HCT116 (cell line): ENCODE measurements at regions not wholly inside any gene's neighbourhood (a gene's known extent, or its start where the extent isn't known, plus 50 kb on each side); places are given as distances from the start of the nearest gene placed in this dataset.

Experiments
- ATAC-seq: fragments of 200-7000 bp; cut with Tn5 transposase; 2 replicates; pipeline ENCODE4 v1.9.1; 2020; ENCODE audit warnings: mild to moderate bottlenecking, moderate library complexity
- BruUV-seq: library from RNA; stranded (reverse); fragments of 400-500 nt; replicated peaks from 2 replicates; lab custom pipeline; 2021; lab: Mats Ljungman, UMichigan
- CTCF ChIA-PET: fragments of 300-600 bp; sonication (Branson Sonifier 250); formaldehyde crosslinking; loops from one replicate; lab custom pipeline; 2021; ENCODE audit warnings: antibody characterized with exemption; lab: Charles Lee
- POLR2A ChIA-PET: fragments of 300-600, 350-600 bp; sonication (Branson Sonifier 250); formaldehyde crosslinking; loops from one replicate; lab custom pipeline; 2021; ENCODE audit warnings: antibody characterized with exemption; lab: Charles Lee
- RAD21 ChIA-PET, 2 experiments: fragments of 300-600 bp; sonication (Branson Sonifier 250); formaldehyde crosslinking; loops; one replicate each; lab custom pipeline; 2023; ENCODE audit warnings: low total read pairs in 2 of 2; ENCODE audit not compliant: uncharacterized antibody in 2 of 2, unreplicated experiment in 2 of 2, low non-redundant PET in 1 of 2; lab: Charles Lee
- DNase-seq: peaks from one replicate; pipeline ENCODE4 v3.0.0-alpha.2; 2010; ENCODE audit warnings: low read depth, low spot score
- H2AFZ ChIP-seq: fragments of 200-600 bp; shearing (Covaris generic), sonication (generic); 2 replicates; pipeline ENCODE4 v1.6.1; 2017; ENCODE audit warnings: low read depth, mixed run types, mixed read lengths, antibody characterized with exemption, low read length; ENCODE audit not compliant: poor library complexity, severe bottlenecking
- H3K27ac ChIP-seq: 2 replicates; pipeline ENCODE4 v1.5.1; 2012; ENCODE audit warnings: low read depth, low read length
- H3K27me3 ChIP-seq: fragments of 200-600 bp; sonication (generic); 2 replicates; pipeline ENCODE4 v1.6.1; 2016; ENCODE audit warnings: mixed run types, low read length, mixed read lengths; ENCODE audit not compliant: insufficient read depth
- H3K36me3 ChIP-seq, 2 experiments: fragments of 200-500 bp in 1 of 2; fragments of 200-600 bp in 1 of 2; sonication (Bioruptor generic) in 1 of 2; sonication (generic) in 1 of 2; 2 replicates each; pipeline versions ENCODE4 v1.5.1 to v1.6.1; 2014 to 2016; ENCODE audit warnings: low read length in 2 of 2, inconsistent platforms in 1 of 2, mixed read lengths in 1 of 2, mixed run types in 1 of 2; ENCODE audit not compliant: insufficient read depth in 2 of 2, control insufficient read depth in 1 of 2
- H3K4me1 ChIP-seq, 2 experiments: fragments of 200-600 bp in 1 of 2; sonication (generic) in 1 of 2; 2 replicates each; pipeline versions ENCODE4 v1.5.1 to v1.6.1; 2012 to 2017; ENCODE audit warnings: low read length in 2 of 2, inconsistent platforms in 1 of 2, mild to moderate bottlenecking in 1 of 2, mixed read lengths in 1 of 2, mixed run types in 1 of 2, moderate library complexity in 1 of 2; ENCODE audit not compliant: insufficient read depth in 2 of 2, control insufficient read depth in 1 of 2
- H3K4me2 ChIP-seq: fragments of 200-600 bp; sonication (generic); 2 replicates; pipeline ENCODE4 v1.6.1; 2017; ENCODE audit warnings: mixed run types, low read length, mixed read lengths
- H3K4me3 ChIP-seq, 2 experiments: fragments of 200-600 bp in 1 of 2; sonication (generic) in 1 of 2; replicated peaks in 1 of 2; 2 replicates each; pipeline ENCODE4 v1.5.1; 2011 to 2016; ENCODE audit warnings: low read length in 2 of 2, control low read depth in 1 of 2, low read depth in 1 of 2, mild to moderate bottlenecking in 1 of 2, mixed read lengths in 1 of 2, mixed run types in 1 of 2
- H3K79me2 ChIP-seq: fragments of 200-600 bp; sonication (generic); 2 replicates; pipeline ENCODE4 v1.6.1; 2017; ENCODE audit warnings: mild to moderate bottlenecking, mixed run types, low read length, moderate library complexity, mixed read lengths; ENCODE audit not compliant: insufficient read depth
- H3K9ac ChIP-seq: fragments of 200-600 bp; sonication (generic); 2 replicates; pipeline ENCODE4 v1.6.1; 2016; ENCODE audit warnings: low read length, mixed read lengths
- H3K9me2 ChIP-seq: fragments of 200-600 bp; sonication (generic), shearing (Covaris generic); 2 replicates; pipeline ENCODE4 v1.6.1; 2017; ENCODE audit warnings: mixed run types, mild to moderate bottlenecking, moderate library complexity; ENCODE audit not compliant: insufficient read depth
- H3K9me3 ChIP-seq, 2 experiments: fragments of 200-500 bp in 1 of 2; fragments of 200-600 bp in 1 of 2; sonication (Bioruptor generic) in 1 of 2; sonication (generic) in 1 of 2; 2 replicates each; pipeline ENCODE4 v1.6.1; 2014 to 2017; ENCODE audit warnings: low read length in 2 of 2, mixed read lengths in 2 of 2, inconsistent platforms in 1 of 2, low read depth in 1 of 2, mild to moderate bottlenecking in 1 of 2, mixed run types in 1 of 2, moderate library complexity in 1 of 2; ENCODE audit not compliant: control insufficient read depth in 1 of 2, insufficient read depth in 1 of 2
- H4K20me1 ChIP-seq: fragments of 200-600 bp; sonication (generic), shearing (Covaris generic); 2 replicates; pipeline ENCODE4 v1.6.1; 2017; ENCODE audit warnings: mixed run types, mild to moderate bottlenecking, moderate library complexity; ENCODE audit not compliant: insufficient read depth
- CEBPB ChIP-seq: IDR thresholded peaks from 2 replicates; pipeline ENCODE4 v1.6.1; 2012; ENCODE audit warnings: low read depth
- ELF1 ChIP-seq: IDR thresholded peaks from 2 replicates; pipeline ENCODE4 v1.6.1; 2012; ENCODE audit warnings: low read depth, borderline replicate concordance
- FOSL1 ChIP-seq: IDR thresholded peaks from 2 replicates; pipeline ENCODE4 v1.6.1; 2012; ENCODE audit warnings: low read depth
- JUND ChIP-seq: IDR thresholded peaks from 2 replicates; pipeline ENCODE4 v1.6.1; 2012
- MAX ChIP-seq: IDR thresholded peaks from 2 replicates; pipeline ENCODE4 v1.6.1; 2012
- SIN3A ChIP-seq: IDR thresholded peaks from 2 replicates; pipeline ENCODE4 v1.6.1; 2012; ENCODE audit warnings: low read depth
- TCF7L2 ChIP-seq: IDR thresholded peaks from 2 replicates; pipeline ENCODE4 v1.7.0; 2011; ENCODE audit warnings: borderline replicate concordance, inconsistent platforms; ENCODE audit not compliant: insufficient read depth, insufficient read length; ENCODE audit errors: extremely low read depth
- YY1 ChIP-seq: IDR thresholded peaks from 2 replicates; pipeline ENCODE4 v1.6.1; 2011; ENCODE audit warnings: low read length, low read depth, moderate library complexity, mild to moderate bottlenecking; ENCODE audit not compliant: insufficient replicate concordance; ENCODE audit errors: extremely low read depth
- ZBTB33 ChIP-seq: IDR thresholded peaks from 2 replicates; pipeline ENCODE4 v1.6.1; 2011; ENCODE audit warnings: mild to moderate bottlenecking, low read length, moderate library complexity; ENCODE audit not compliant: insufficient replicate concordance; ENCODE audit errors: extremely low read depth
- intact Hi-C: fragments of 100-400 bp; cut with micrococcal nuclease; formaldehyde crosslinking; loops from 2 replicates; pipeline ENCODE4 v1.10.0; 2022

GRCh38 chr5:28216939-28217360, 1178.6 kb upstream of the CDH9 start:
- no peaks in the 10 kb centered on the region for H3K9me2 ChIP-seq
- no peaks in the 10 kb centered on the region for H3K79me2 ChIP-seq
- no peak overlapping the region for H2AFZ ChIP-seq
- H3K4me1 ChIP-seq, result no peaks in the 10 kb centered on the region
- no peak overlapping the region for H3K9ac ChIP-seq
- no peaks in the 10 kb centered on the region for H4K20me1 ChIP-seq
- DNase-seq (no peak), ATAC-seq (no peak)
- H3K4me3 ChIP-seq, result no peak overlapping the region
- ChIA-PET POLR2A (no interaction called here), RAD21 (no interaction called here), CTCF (no interaction called here)
- TF ChIP-seq TCF7L2 (no peak), JUND (no peak), ELF1 (no peak), ZBTB33 (no peak), FOSL1 (no peak), YY1 (no peak), SIN3A (no peak), CEBPB (no peak)
- intact Hi-C loops, result no loop called here
- BruUV-seq, result no TSS peak
- H3K36me3 ChIP-seq, result no peaks in the 10 kb centered on the region
- no peak overlapping the region for H3K27ac ChIP-seq
- H3K4me2 ChIP-seq, result no peak overlapping the region
- H3K27me3 ChIP-seq, result no peaks in the 10 kb centered on the region
- H3K9me3 ChIP-seq, result peaks cover 3 to 21% of the 10 kb centered on the region in 2 experiments; a peak in 3 of 4 replicates

- no peak overlapping the region for H3K9ac ChIP-seq
- no peak overlapping the region for H3K27ac ChIP-seq
- no peaks in the 10 kb centered on the region for H3K9me2 ChIP-seq
- no peak overlapping the region for H2AFZ ChIP-seq
- H3K4me2 ChIP-seq, result no peak overlapping the region
- no peaks in the 10 kb centered on the region for H3K27me3 ChIP-seq
- no peak overlapping the region for H3K4me3 ChIP-seq
- no peaks in the 10 kb centered on the region for H3K79me2 ChIP-seq
- H4K20me1 ChIP-seq, result no peaks in the 10 kb centered on the region
- CTCF ChIA-PET, result no interaction called here
- H3K9me3 ChIP-seq, result peaks cover 3 to 21% of the 10 kb centered on the region in 2 experiments; a peak in 3 of 4 replicates
- intact Hi-C loops, result no loop called here
- POLR2A ChIA-PET, result no interaction called here
- TF ChIP-seq MAX (no peak), SIN3A (no peak), TCF7L2 (no peak), CEBPB (no peak), ELF1 (no peak)
- RAD21 ChIA-PET, result no interaction called here
- no TSS peak for BruUV-seq
- DNase-seq (no peak), ATAC-seq (no peak)
- no peaks in the 10 kb centered on the region for H3K36me3 ChIP-seq
- no peaks in the 10 kb centered on the region for H3K4me1 ChIP-seq
These were observed 1176.7 kb upstream of the CDH9 start for GRCh38 chr5:28215091-28215490.
